H9 (cell line): ENCODE measurements at regions not wholly inside any gene's neighbourhood (a gene's known extent, or its start where the extent isn't known, plus 50 kb on each side); places are given as distances from the start of the nearest gene placed in this dataset.

Experiments
- DNase-seq: peaks from one replicate; pipeline ENCODE4 v3.0.0-alpha.2; 2017
- H2AFZ ChIP-seq: one replicate; pipeline ENCODE4 v1.6.1; 2013; ENCODE audit warnings: mild to moderate bottlenecking, low read length, control low read depth, moderate library complexity
- H2AK5ac ChIP-seq: 2 replicates; pipeline ENCODE4 v1.6.1; 2013; ENCODE audit warnings: low read length, control low read depth, mixed read lengths; ENCODE audit not compliant: insufficient read length
- H2BK120ac ChIP-seq: one replicate; pipeline ENCODE4 v1.6.1; 2013; ENCODE audit warnings: low read depth, mild to moderate bottlenecking, low read length, control low read depth, inconsistent platforms; ENCODE audit not compliant: poor library complexity, severe bottlenecking
- H2BK12ac ChIP-seq: 2 replicates; pipeline ENCODE4 v1.6.1; 2013; ENCODE audit warnings: low read length, control low read depth, mixed read lengths, low read depth; ENCODE audit not compliant: insufficient read length
- H2BK15ac ChIP-seq: 2 replicates; pipeline ENCODE4 v1.6.1; 2013; ENCODE audit warnings: low read depth, low read length, control low read depth
- H2BK20ac ChIP-seq: one replicate; pipeline ENCODE4 v1.6.1; 2013; ENCODE audit warnings: low read depth, mild to moderate bottlenecking, low read length, control low read depth, inconsistent platforms; ENCODE audit not compliant: poor library complexity, severe bottlenecking
- H2BK5ac ChIP-seq: 2 replicates; pipeline ENCODE4 v1.6.1; 2013; ENCODE audit warnings: low read length, control low read depth, mixed read lengths; ENCODE audit not compliant: insufficient read length
- H3K14ac ChIP-seq: 2 replicates; pipeline ENCODE4 v1.6.1; 2013; ENCODE audit warnings: low read length, control low read depth; ENCODE audit not compliant: insufficient read depth
- H3K18ac ChIP-seq: 2 replicates; pipeline ENCODE4 v1.6.1; 2013; ENCODE audit warnings: low read depth, mild to moderate bottlenecking, mixed read lengths, low read length, control low read depth; ENCODE audit not compliant: insufficient read length
- H3K23ac ChIP-seq: 2 replicates; pipeline ENCODE4 v1.6.1; 2013; ENCODE audit warnings: low read length, control low read depth, mixed read lengths, low read depth; ENCODE audit not compliant: insufficient read length
- H3K23me2 ChIP-seq: 2 replicates; pipeline ENCODE4 v1.6.1; 2013; ENCODE audit warnings: low read depth, mild to moderate bottlenecking, mixed read lengths, low read length, control low read depth; ENCODE audit not compliant: insufficient read length, poor library complexity, severe bottlenecking
- H3K27ac ChIP-seq: 2 replicates; pipeline ENCODE4 v1.5.1; 2013; ENCODE audit warnings: low read length, control low read depth, mixed read lengths, low read depth; ENCODE audit not compliant: insufficient read length
- H3K27me3 ChIP-seq: 2 replicates; pipeline ENCODE4 v1.6.1; 2013; ENCODE audit warnings: low read length, control low read depth, inconsistent platforms; ENCODE audit not compliant: insufficient read depth
- H3K4ac ChIP-seq: 2 replicates; pipeline ENCODE4 v1.6.1; 2013; ENCODE audit warnings: low read depth, mild to moderate bottlenecking, control low read depth, inconsistent platforms, low read length, moderate library complexity
- H3K4me1 ChIP-seq: 2 replicates; pipeline ENCODE4 v1.6.1; 2013; ENCODE audit warnings: low read length, control low read depth, inconsistent platforms; ENCODE audit not compliant: insufficient read depth
- H3K4me2 ChIP-seq: 2 replicates; pipeline ENCODE4 v1.6.1; 2013; ENCODE audit warnings: low read length, control low read depth, mixed read lengths; ENCODE audit not compliant: insufficient read length, insufficient read depth
- H3K56ac ChIP-seq: 2 replicates; pipeline ENCODE4 v1.6.1; 2013; ENCODE audit warnings: low read depth, mild to moderate bottlenecking, mixed read lengths, low read length, control low read depth; ENCODE audit not compliant: insufficient read length
- H3K79me1 ChIP-seq: 2 replicates; pipeline ENCODE4 v1.6.1; 2013; ENCODE audit warnings: low read depth, mild to moderate bottlenecking, moderate library complexity, low read length, control low read depth, inconsistent platforms; ENCODE audit not compliant: insufficient read depth, poor library complexity, severe bottlenecking
- H3K79me2 ChIP-seq: 2 replicates; pipeline ENCODE4 v1.6.1; 2013; ENCODE audit warnings: low read length, control low read depth, inconsistent platforms; ENCODE audit not compliant: insufficient read depth
- H3K9ac ChIP-seq: 2 replicates; pipeline ENCODE4 v1.6.1; 2013; ENCODE audit warnings: low read length, control low read depth, mixed read lengths; ENCODE audit not compliant: insufficient read length; ENCODE audit errors: extremely low read depth
- H3K9me3 ChIP-seq: one replicate; pipeline ENCODE4 v1.6.1; 2013; ENCODE audit warnings: low read depth, low read length, inconsistent platforms; ENCODE audit not compliant: control insufficient read depth
- H3T11ph ChIP-seq: one replicate; pipeline ENCODE4 v1.6.1; 2013; ENCODE audit warnings: mild to moderate bottlenecking, low read length, control low read depth, inconsistent platforms
- H4K20me1 ChIP-seq: one replicate; pipeline ENCODE4 v1.6.1; 2013; ENCODE audit not compliant: control insufficient read depth, insufficient read length, insufficient read depth
- H4K5ac ChIP-seq: 2 replicates; pipeline ENCODE4 v1.6.1; 2013; ENCODE audit warnings: low read depth, mild to moderate bottlenecking, mixed read lengths, low read length, control low read depth; ENCODE audit not compliant: insufficient read length
- H4K8ac ChIP-seq: replicated peaks from 2 replicates; pipeline ENCODE4 v1.6.1; 2013; ENCODE audit warnings: low read length, control low read depth, mixed read lengths, low read depth; ENCODE audit not compliant: insufficient read length
- H4K91ac ChIP-seq: 2 replicates; pipeline ENCODE4 v1.6.1; 2013; ENCODE audit warnings: low read depth, mild to moderate bottlenecking, moderate library complexity, mixed read lengths, low read length, control low read depth; ENCODE audit not compliant: insufficient read length
- H3K27ac Mint-ChIP-seq, 3 experiments: 2 replicates in 2 of 3; 3 replicates in 1 of 3; pipeline ENCODE4 v1.8.0; 2020 to 2021; ENCODE audit warnings: mixed read lengths in 3 of 3, mild to moderate bottlenecking in 1 of 3, moderate library complexity in 1 of 3
- H3K27me3 Mint-ChIP-seq: 2 replicates; pipeline ENCODE4 v1.8.0; 2021; ENCODE audit warnings: low read depth, mild to moderate bottlenecking, moderate library complexity, mixed read lengths
- H3K36me3 Mint-ChIP-seq, 3 experiments: 2 replicates in 2 of 3; 3 replicates in 1 of 3; pipeline ENCODE4 v1.8.0; 2020 to 2021; ENCODE audit warnings: low read depth in 3 of 3, mixed read lengths in 3 of 3; ENCODE audit not compliant: insufficient read depth in 1 of 3
- H3K4me1 Mint-ChIP-seq, 2 experiments: 2 replicates each; pipeline ENCODE4 v1.8.0; 2020; ENCODE audit warnings: mixed read lengths in 2 of 2
- H3K4me3 Mint-ChIP-seq, 2 experiments: 2 replicates in 1 of 2; 3 replicates in 1 of 2; pipeline ENCODE4 v1.8.0; 2020 to 2021; ENCODE audit warnings: mild to moderate bottlenecking in 2 of 2, mixed read lengths in 2 of 2, moderate library complexity in 1 of 2
- H3K9me3 Mint-ChIP-seq, 2 experiments: 2 replicates in 1 of 2; 3 replicates in 1 of 2; pipeline ENCODE4 v1.8.0; 2020; ENCODE audit warnings: mild to moderate bottlenecking in 2 of 2, mixed read lengths in 2 of 2, moderate library complexity in 1 of 2
- WGBS: extraction: QIAGEN DNeasy Blood & Tissue Kit; methylation state at CpG from one replicate; pipeline ENCODE4 v1.1.7; 2013; ENCODE audit warnings: missing lambda C conversion rate, low lambda C conversion rate, mixed read lengths; ENCODE audit not compliant: insufficient read length; ENCODE audit errors: extremely low coverage; 5-methylcytosine and 5-hydroxymethylcytosine counted together
- TF ChIP-seq, protein P1 (sequence below): fragments of 200-600 bp; sonication (generic); conservative IDR thresholded peaks from 3 replicates; pipeline ENCODE4 v1.8.0; 2021; ENCODE audit warnings: antibody characterized with exemption, mild to moderate bottlenecking

- H3K4me1 Mint-ChIP-seq: no peaks in the 10 kb centered on the region
- peaks cover 0 to 2% of the 10 kb centered on the region in 2 experiments; a peak in 2 of 5 replicates for H3K9me3 Mint-ChIP-seq
- Histone ChIP-seq H3K56ac (no peak overlapping the region), H3K27ac (no peak overlapping the region), H2BK12ac (no peak overlapping the region), H3T11ph (no peak overlapping the region), H2AFZ (no peak overlapping the region), H4K91ac (no peak overlapping the region), H4K5ac (no peak overlapping the region), H4K20me1 (no peaks in the 10 kb centered on the region), H3K79me2 (no peaks in the 10 kb centered on the region), H3K23me2 (no peaks in the 10 kb centered on the region), H2BK15ac (no peak overlapping the region), H3K4me1 (no peaks in the 10 kb centered on the region), H3K18ac (no peak overlapping the region), H3K27me3 (no peaks in the 10 kb centered on the region), H4K8ac (no peak overlapping the region), H3K23ac (no peak overlapping the region), H3K4ac (no peak overlapping the region), H3K9ac (no peak overlapping the region), H3K4me2 (no peak overlapping the region), H2BK120ac (no peak overlapping the region), H2BK20ac (no peak overlapping the region), H2BK5ac (no peak overlapping the region), H2AK5ac (no peak overlapping the region), H3K14ac (no peak overlapping the region), H3K79me1 (no peaks in the 10 kb centered on the region), H3K9me3 (no peaks in the 10 kb centered on the region)
- TF ChIP-seq, protein P1, sequence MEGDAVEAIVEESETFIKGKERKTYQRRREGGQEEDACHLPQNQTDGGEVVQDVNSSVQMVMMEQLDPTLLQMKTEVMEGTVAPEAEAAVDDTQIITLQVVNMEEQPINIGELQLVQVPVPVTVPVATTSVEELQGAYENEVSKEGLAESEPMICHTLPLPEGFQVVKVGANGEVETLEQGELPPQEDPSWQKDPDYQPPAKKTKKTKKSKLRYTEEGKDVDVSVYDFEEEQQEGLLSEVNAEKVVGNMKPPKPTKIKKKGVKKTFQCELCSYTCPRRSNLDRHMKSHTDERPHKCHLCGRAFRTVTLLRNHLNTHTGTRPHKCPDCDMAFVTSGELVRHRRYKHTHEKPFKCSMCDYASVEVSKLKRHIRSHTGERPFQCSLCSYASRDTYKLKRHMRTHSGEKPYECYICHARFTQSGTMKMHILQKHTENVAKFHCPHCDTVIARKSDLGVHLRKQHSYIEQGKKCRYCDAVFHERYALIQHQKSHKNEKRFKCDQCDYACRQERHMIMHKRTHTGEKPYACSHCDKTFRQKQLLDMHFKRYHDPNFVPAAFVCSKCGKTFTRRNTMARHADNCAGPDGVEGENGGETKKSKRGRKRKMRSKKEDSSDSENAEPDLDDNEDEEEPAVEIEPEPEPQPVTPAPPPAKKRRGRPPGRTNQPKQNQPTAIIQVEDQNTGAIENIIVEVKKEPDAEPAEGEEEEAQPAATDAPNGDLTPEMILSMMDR: no peak
- H3K36me3 Mint-ChIP-seq: no peaks in the 10 kb centered on the region; a peak in 1 of 7 replicates
- H3K27ac Mint-ChIP-seq: no peak overlapping the region
- no peak overlapping the region for H3K4me3 Mint-ChIP-seq
- WGBS: no CpG with 5 or more reads among the region's 2 CpGs
- DNase-seq: no peak
- no peaks in the 10 kb centered on the region; the same call in 1 of the 2 replicates for H3K27me3 Mint-ChIP-seq
These were observed 227.8 kb downstream of the SPTSSA start for GRCh38 chr14:34234258-34234657.
